HG03565 (cell line): ENCODE measurements at regions not wholly inside any gene's neighbourhood (a gene's known extent, or its start where the extent isn't known, plus 50 kb on each side); places are given as distances from the start of the nearest gene placed in this dataset.

Experiments
- ATAC-seq: cut with Tn5 transposase; IDR thresholded peaks from one replicate; pipeline ENCODE4 v1.9.1; 2021; ENCODE audit warnings: mild to moderate bottlenecking, moderate library complexity; ENCODE audit not compliant: unreplicated experiment

DNA sequence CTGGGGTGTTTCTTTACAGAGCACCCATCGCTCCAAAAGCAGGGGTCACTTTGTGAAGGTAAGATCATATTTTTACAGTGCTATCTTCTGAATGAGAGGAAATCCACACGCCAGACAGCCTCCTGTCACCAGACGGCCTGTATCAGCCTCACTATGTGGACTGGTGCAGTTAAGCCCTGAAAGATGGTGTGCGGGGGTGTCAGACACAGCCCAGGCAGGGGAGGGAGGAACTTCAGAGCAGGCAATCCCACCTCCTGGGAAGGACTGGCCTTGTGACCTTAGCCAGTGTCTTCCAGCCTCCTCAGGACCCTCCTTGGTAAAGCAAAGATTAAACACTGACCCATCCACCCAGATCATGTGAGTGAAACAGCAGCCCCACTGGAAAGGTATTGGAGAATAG is 249.4 kb upstream of the CTAGE1 start:
- ATAC-seq = no peak

DNA sequence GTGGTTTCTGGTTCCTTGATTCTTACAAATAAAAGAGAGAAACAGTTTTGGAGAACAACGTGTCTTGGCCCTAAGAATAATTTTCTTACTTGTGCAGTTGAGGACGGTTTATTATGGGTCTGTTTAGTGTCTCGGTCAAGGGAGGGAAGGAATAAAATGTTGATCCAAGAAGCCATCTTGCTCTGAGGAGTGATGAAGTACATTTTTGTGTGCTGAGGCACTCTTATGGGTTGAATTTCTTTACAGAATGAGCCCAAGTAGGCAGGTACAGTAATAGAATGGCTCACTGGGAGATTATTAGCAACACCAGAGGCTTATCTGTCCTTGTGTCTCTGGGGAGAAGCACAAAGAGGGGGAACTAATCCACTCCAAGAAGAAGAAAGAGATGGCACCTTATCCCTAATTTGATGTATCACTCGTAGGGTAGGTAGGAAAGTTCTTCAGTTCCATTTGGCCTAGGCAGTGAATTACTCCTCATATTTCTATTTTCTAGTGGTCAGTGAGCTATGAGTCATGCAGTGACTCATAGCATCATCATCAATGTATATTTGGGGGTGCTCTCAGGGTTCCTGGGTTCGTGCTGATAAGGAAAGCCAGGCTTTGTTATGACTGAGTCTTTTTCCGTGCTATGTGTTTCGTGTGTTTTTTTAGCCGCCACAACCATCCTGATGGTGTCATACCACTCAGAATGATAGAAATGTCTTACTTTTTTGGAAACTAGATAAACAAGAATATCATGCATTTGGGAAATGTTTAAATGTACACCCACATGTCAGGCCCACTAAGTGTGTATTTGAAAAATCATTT is 250.1 kb upstream of the CTAGE1 start:
- ATAC-seq = peak; percentile 81

DNA sequence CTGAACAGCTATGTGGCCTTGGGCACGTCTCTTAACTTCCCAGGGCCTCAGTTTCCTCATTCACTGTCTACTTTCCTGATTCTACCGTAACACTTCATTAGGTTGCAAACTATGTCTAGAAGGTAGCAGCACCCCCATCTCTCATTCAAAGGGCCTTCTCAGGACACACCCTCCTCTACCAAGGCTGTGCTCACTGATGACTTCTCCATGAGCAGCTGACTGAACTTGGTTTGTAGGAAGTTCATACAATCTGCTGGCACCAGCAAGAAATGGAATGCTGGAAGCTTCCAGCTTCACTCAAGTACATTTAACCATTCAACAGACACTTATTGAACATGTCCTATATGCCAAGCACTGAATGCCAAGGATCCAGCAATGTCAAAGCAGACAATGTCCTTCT is 250.8 kb upstream of the CTAGE1 start:
- ATAC-seq = no peak

DNA sequence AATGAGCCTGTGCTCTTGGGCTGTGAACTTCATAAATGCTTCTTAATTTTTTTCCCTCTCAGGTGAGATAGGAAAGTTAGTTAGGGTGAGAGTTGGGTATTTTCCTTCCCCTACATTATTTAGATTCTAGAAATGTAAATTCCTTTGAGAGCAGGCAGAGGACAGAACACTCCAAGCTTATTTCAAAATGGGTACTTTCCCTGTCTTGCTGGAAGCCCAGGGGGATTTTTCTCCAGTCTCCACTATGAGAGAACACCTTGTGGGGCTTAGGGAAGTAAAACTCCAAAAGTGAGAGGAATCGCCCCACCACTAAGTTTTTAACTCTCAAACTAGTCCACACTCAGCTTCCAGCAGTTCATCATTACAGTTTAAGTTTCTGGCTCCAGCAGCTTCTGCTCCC is 253.2 kb upstream of the CTAGE1 start:
- no peak for ATAC-seq

DNA sequence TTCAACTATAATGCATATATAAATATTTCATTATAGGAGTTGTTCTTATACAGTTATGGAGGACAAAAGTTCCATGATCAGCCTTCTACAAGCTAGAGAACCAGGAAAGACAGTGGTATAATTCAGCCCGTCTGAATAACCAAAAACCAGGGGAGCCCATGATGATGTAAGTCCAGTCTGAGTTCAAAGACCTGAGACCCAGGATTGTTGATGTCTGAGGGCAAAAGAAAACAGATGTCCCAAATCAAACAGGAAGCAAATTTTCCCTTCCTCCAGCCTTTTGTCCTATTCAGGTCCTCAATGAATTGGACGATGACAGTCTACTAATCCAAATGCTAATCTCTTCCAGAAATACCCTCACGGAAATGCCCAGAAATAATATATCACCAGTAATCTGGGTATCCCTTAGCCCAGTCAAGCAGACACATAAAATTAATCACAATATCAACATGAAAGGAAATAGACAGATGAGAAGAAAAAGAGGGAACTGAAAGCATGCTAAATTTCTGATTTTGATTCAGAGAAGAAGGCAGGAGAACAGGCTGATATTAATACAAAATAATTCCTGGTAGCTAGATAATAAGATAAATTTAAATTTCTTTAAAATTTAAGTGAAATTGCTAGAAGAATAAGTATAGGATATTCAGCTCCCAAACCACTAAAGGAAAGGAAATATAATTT is 255.6 kb upstream of the CTAGE1 start:
- ATAC-seq = no peak

DNA sequence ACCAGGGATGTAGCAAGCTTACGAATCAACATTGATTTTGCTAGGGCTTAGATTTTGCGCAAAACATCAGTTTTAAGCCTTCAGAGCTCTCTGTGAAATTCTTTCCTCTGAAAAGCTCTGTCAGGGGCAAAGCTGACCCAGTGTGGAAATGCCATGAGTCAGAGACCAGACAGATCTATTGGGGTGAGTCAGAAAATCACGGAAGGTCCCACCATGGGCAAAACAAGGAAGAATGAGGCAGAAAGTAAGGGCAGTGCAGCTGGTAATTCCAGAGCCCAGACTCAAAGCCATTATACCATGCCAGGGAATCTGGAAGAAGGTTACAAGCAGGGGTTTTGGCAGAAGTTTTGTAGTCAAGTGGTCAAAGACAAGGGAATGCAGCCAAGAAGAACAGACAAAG is 256.6 kb upstream of the CTAGE1 start:
- ATAC-seq = no peak

DNA sequence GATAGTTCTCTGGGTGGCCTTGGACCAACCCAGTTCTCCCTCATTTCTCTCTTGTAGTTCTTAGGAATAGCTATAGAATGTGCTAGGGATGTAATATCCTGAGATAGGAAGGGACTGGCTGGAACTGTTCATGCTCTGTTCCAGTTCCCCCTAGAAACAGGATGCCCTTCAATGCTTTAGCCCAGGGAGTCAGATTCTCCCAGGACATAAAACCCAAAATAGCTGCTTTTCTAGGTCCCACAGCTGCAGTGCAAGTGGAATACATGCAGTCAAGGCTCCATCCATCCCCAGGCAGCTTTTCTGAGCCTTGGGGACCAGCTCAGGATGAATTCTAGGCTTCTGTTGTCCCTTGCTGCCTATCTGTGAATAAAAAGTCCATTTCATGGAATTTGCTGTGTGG is 257.3 kb upstream of the CTAGE1 start:
- ATAC-seq = no peak

DNA sequence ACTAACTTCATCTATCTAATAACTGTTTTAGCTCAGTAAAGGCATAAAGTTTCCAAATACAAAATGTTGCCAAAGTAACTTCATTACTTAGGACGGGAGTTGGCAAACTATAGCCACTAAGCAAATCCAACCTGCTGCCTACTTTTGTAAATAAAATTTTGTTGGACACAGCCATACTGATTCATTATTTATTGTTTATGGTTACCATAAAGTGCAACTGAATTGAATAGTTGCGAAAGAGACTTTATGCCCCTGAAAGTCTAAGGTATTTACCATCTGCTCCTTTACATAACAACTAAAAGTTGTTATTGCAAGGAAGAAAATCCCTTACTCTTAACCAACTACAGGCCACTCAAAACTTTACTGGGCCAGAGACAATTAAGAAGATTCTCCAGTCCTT is 256.7 kb upstream of the RBBP8 start:
- no peak for ATAC-seq

DNA sequence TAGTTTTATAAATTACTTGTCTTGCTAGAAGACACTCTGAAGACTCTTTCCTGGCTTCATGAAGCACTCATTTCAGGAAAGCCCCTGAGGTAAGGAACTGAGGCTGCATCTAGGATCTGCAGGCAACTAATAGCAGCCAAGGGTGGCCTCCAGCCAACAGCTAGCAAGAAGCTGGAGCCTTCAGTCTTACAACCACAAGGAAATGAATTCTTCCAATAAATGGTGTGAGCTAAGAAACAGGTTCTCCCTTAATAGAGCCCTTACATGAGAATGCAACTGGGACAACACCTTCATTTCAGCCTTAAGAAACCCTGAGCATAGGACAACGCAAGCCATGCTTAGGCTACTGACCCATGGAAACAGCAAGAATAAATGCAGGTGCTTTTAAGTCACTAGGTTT is 254.6 kb upstream of the RBBP8 start:
- ATAC-seq = no peak

DNA sequence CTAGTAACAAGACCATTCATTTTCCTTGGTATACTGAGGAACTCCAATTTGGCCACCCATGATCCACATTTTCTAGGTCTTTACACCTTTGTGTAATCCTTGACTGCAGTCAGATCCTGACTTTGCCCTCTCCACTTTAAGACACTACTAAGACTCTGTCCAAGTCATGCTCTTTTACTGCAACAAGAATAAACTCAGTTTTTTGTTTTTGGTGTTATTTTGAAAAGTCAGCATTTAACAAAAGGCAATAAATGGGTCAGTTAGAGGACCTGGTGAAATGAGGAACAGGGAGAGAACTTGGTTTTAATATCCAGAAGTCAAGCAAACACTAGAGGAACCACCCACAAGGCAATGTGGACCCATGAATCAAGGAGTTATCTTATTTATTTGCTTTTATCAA is 252.2 kb upstream of the RBBP8 start:
- no peak for ATAC-seq

DNA sequence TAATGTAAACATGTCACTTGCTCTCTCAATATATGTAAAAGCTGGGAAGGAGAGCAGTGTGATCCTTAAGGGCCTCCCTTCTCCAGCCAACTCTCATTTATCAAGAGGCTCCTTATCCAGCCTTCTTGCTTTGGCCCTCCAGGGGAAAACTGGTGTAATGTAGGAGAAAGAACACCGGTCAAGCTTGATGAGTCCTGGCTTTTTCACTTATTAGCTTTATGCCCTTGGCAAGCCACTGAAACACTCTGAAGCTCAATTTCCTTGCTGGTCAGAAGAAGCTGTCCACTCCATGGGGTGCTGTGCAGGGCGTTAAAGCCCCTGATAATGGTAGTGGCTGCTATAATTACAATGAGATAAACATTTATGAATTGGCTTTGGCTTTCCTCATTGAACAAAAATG is 251.2 kb upstream of the RBBP8 start:
- ATAC-seq = no peak

DNA sequence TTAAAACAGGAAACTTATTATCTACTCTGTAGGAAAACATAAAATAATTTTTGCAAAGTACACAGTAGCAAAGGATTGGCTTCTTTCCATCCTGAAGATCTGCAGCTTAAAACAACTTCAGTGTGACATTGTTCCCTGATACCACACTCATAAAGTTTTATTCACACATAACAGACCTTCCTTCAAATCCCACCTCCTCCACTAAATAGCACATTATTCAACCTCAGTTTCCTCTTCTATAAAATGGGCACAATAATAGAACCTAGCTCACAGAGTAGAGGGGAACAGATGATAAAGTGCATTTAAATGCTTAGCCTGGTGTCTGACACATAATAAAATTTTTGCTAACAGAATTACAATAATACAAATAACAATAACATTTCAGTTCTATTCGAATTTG is 250.4 kb upstream of the RBBP8 start:
- ATAC-seq = no peak

DNA sequence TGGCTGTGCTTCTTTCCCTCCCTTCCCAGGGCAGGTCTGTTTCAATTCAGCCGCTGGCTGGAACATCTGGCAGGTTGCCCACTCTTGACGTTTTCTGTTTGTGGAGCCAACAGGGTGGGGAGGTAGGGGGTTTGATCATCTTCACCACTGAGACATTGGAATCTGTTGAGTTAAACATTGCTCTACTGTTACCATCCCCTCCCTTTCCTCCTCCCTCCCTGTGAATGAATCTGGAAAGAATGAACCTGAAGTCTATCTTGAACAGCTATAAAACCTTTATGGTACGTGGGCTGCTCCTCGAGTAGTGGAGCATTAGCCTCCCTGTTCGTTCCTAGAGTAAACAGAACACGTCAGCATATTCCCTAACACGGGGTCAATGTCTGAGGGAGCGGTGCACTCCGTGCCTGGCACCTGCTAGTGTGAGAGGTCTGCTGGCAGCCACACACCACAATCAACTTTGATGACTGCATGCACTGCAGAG is 249.9 kb upstream of the RBBP8 start:
- no peak for ATAC-seq

DNA sequence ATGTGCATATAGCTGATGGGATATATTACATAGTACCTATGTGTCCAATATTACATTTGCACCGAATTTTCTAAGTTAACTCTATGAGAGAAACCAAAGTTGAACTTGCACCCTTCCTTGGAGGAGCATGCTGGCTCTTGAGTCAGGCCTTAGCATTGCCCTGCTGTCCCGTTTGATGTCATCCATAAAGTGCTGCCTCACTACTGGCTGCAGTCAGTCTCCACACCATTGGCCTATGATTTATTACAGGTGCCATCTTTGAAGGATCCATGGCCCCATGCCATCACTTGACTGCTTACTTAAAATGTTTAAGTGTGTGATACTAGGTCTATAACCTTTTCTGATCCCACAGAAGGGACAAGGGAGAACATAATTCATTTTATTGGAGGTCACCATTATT is 249.3 kb upstream of the RBBP8 start:
- no peak for ATAC-seq

DNA sequence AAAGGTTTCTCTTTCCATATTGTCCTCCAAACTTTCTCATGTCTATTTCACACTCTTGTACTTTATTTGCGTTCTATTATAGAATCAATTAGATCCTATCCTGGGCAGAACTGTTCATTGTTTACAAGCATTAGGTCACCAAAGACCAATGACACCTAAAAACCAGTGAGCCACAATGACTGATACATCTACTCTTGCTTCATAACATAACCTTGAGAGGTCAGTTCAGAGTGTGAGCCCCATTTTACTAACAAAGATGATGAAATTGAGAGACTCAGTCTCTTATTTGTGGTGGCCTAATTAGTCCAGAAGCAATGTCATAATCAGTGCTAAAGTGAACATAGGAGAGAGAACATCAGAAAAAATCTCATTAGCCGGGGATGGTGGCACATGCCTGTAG is 248.9 kb upstream of the RBBP8 start:
- ATAC-seq = no peak

DNA sequence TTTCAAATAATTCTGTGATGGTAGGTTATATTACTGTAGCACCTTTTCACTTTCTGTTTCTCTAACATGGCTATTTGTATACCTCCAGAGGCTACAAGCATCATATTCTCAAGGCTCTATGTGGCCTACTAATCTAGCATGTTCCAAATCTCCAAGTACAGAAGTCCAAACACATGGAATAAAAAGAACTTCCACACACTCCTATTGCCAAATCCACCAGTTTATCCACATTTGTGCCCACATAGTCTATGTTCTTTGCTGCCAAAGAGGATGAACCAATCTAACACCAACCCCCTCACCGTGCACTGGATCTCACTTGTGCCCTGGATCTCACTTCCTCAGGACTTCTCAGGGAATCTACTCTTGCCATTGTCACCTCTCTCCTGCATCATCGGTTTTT is 247.3 kb upstream of the RBBP8 start:
- ATAC-seq = no peak

DNA sequence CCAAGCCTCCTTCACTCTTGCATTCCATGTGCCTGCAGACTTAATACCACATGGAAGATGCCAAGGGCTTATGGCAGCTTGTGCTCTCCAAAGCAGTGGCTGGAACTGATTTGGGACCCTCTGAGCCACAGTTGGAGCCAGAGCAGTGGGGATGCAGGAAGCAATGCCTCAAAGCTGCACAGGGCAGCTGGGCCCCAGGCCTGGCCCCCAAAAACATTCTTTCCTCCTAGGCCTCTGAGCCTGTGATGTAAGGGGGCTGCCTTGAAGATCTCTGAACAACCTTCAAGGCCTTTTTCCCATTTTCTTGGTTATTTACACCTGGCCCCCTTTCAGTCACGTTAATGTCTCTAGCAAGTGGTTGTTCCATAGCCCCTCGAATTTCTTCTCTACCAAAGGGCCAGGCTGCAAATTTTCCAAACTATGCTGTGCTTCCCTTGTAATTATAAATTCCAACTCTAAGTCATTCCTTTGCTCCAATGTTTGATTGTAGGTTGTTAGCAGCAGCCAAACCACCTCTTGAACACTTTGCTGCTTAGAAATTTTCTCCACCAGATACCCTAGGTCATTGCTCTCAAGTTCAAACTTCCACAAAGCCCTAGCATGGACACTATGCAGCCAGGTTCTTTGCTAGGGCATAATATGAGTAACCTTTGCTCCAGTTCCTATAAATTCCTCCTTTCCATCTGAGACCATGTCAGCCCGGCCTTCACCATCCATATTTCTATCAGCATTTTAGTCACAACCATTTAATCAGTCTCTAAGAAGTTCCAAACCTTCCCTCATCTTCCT is 245.0 kb upstream of the RBBP8 start:
- ATAC-seq = no peak

DNA sequence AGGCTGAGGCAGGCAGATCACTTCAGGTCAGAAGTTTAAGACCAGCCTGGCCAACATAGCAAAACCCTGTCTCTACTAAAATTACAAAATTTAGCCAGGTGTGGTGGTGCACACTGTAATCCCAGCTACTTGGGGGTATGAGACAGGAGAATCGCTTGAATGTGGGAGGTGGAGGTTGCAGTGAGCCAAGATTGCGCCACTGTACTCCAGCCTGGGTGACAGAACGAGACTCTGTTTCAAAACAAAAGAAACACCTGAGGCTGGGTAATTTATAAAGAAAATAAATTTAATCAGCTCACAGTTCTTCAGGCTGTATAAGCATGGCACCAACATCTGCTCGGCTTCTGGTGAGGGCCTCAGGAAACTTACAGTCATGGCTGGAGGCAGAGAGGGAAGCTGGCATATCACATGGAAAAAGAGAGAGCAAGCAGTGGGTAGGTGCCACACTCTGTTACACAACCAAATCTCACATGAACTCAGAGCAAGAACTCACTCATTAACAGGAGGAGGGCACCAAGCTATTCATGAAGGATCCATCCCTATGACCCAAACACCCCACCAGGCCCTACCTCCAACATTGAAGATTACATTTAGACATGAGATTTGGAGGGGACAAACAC is 244.1 kb upstream of the RBBP8 start:
- no peak for ATAC-seq

DNA sequence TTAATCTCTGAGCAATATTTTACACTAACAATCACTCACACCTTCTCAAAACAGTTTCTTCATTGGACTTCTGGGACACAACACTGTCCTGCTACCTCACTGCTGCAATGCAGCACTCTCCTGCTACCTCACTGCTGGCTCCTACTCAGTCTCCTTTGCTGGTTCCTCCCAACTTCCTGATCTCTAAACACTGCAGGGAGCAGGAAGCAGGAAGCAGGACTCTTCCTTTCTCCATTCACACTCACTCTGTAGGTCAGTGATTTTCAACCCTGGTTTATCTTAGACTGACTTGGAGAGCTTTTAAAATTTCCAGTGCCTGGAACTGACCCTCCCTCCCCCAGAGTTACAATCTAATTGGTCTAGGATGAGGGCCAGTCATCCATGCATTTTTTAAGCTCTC is 243.4 kb upstream of the RBBP8 start:
- ATAC-seq = no peak

DNA sequence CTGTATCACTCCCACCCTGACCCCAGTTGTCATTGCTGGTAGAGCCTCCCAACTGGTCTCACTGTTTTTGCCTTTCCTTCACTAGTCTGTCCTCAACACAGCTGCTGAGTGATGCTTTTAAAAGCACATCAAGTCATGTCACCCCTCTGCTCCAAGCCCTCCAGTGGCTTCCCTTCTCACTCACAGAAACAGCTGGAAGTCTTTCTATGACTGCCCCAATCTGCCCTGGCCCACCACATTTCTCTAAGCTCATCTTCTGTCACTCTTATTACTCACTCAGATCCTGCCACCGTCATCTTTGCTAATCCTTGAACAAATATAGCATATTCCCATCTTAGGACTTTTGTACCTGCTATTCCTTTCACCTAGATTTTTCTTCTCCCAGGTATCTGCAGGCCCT is 242.6 kb upstream of the RBBP8 start:
- no peak for ATAC-seq

DNA sequence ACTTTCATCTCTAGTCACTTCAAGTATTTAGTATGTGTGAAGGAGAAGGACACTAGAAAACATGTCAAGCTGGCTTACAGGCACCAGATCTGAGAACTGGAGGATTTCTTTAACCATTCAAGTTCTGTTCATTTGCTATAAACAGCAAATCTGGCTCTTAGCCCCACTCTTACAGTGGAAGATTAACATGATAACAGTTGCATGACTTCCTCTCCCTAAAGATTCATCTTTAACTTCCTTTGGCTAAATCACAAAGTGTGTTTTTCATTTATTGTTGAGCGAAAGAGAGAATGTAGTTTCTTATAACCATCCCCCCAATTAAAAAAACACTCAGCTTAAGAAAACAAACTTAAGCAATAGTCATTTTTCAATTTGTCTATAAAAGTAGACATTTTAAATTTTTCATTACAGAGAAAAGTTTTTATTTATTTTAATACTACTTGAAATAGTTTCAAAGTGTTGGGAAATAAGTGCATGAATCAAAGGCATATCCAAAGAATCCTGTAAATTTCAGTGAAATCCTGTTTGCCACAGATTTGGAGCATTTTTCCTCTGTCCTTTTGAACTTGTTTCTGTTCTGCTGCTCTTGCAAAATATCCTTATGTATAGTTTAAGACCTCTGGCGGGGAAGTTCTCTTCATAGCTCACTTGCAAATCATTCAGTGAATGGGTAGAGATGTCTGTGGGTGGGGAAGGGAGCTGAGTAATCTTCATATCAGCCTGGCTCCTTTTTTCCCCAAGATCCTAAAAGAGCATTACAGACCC is 241.0 kb upstream of the RBBP8 start:
- no peak for ATAC-seq
